K562 (cell line): ENCODE measurements at regions not wholly inside any gene's neighbourhood (a gene's known extent, or its start where the extent isn't known, plus 50 kb on each side); places are given as distances from the start of the nearest gene placed in this dataset.

Source experiments
- ATAC-seq: fragments of 200-7000 bp; cut with Tn5 transposase; 3 replicates; pipeline ENCODE4 v1.9.1; 2020; ENCODE audit warnings: moderate library complexity
- BruUV-seq: library from RNA; stranded (reverse); fragments of 400-500 nt; replicated peaks from 2 replicates; lab custom pipeline; 2021; lab: Mats Ljungman, UMichigan
- CTCF ChIA-PET: fragments of 300-600 bp; formaldehyde crosslinking; extraction: SDS; loops from one replicate; lab custom pipeline; 2021; ENCODE audit warnings: low intra/inter-chr PET ratio; lab: Yijun Ruan, JAX
- POLR2A ChIA-PET: fragments of 300-600, 350-650 bp; sonication (Branson Sonifier 250); formaldehyde crosslinking; extraction: SDS; loops from one replicate; lab custom pipeline; 2021; ENCODE audit warnings: antibody characterized with exemption, inconsistent platforms; lab: Yijun Ruan, JAX
- DNase-seq, 4 experiments: peaks; one replicate each; pipeline versions ENCODE4 v3.0.0 to v3.0.0-alpha.2; 2011 to 2018; ENCODE audit warnings: low spot score in 3 of 4, mixed read lengths in 3 of 4; ENCODE audit errors: extremely low read depth in 1 of 4
- FAIRE-seq: peaks from 2 replicates; lab custom pipeline; 2011; peaks lifted over from hg19 to GRCh38; lab: Jason Lieb, UNC
- H2AFZ ChIP-seq: 2 replicates; pipeline ENCODE4 v1.6.0; 2011; ENCODE audit warnings: low read depth, low read length, control low read depth, inconsistent platforms
- H3K27ac ChIP-seq: fragments of 200-600 bp; 3 replicates; pipeline ENCODE4 v1.8.0; 2011; ENCODE audit warnings: low read depth, mild to moderate bottlenecking, control low read depth, inconsistent platforms, low read length, moderate library complexity, mixed read lengths; ENCODE audit errors: extremely low read depth
- H3K27me3 ChIP-seq, 2 experiments: fragments of 300-600 bp in 1 of 2; 2 replicates in 1 of 2; 3 replicates in 1 of 2; pipeline versions ENCODE4 v1.6.0 to v1.8.0; 2011; ENCODE audit warnings: inconsistent platforms in 2 of 2, low read length in 2 of 2, mild to moderate bottlenecking in 1 of 2, mixed read lengths in 1 of 2, moderate library complexity in 1 of 2; ENCODE audit not compliant: control insufficient read depth in 2 of 2, insufficient read depth in 2 of 2
- H3K36me3 ChIP-seq: fragments of 300-600 bp; 3 replicates; pipeline ENCODE4 v1.8.0; 2011; ENCODE audit warnings: mild to moderate bottlenecking, low read length, inconsistent platforms; ENCODE audit not compliant: control insufficient read depth, insufficient read depth
- H3K4me1 ChIP-seq, 2 experiments: fragments of 200-600 bp in 1 of 2; replicated peaks in 1 of 2; 2 replicates in 1 of 2; 3 replicates in 1 of 2; pipeline versions ENCODE4 v1.5.1 to v1.8.0; 2011; ENCODE audit warnings: inconsistent platforms in 2 of 2, low read length in 2 of 2, mild to moderate bottlenecking in 1 of 2, mixed read lengths in 1 of 2, moderate library complexity in 1 of 2; ENCODE audit not compliant: control insufficient read depth in 2 of 2, insufficient read depth in 2 of 2
- H3K4me2 ChIP-seq: 2 replicates; pipeline ENCODE4 v1.6.1; 2011; ENCODE audit warnings: low read length, control low read depth, inconsistent platforms, mixed read lengths; ENCODE audit not compliant: insufficient read depth
- H3K4me3 ChIP-seq: fragments of 200-600 bp; sonication (generic), shearing (Covaris generic); 2 replicates; pipeline ENCODE4 v1.5.1; 2016; ENCODE audit warnings: control low read depth, inconsistent platforms
- H3K79me2 ChIP-seq: fragments of 200-600 bp; 3 replicates; pipeline ENCODE4 v1.8.0; 2011; ENCODE audit warnings: low read length, inconsistent platforms; ENCODE audit not compliant: control insufficient read depth, insufficient read depth
- H3K9ac ChIP-seq, 2 experiments: 2 replicates each; pipeline versions ENCODE4 v1.6.0 to v1.6.1; 2011; ENCODE audit warnings: low read depth in 2 of 2, low read length in 2 of 2, control low read depth in 1 of 2, inconsistent platforms in 1 of 2, mild to moderate bottlenecking in 1 of 2, mixed read lengths in 1 of 2; ENCODE audit not compliant: insufficient read depth in 1 of 2
- H3K9me1 ChIP-seq: one replicate; pipeline ENCODE4 v1.6.0; 2011; ENCODE audit warnings: inconsistent platforms, mild to moderate bottlenecking, low read length, moderate library complexity; ENCODE audit not compliant: control insufficient read depth, insufficient read depth
- H3K9me3 ChIP-seq: replicated peaks from 2 replicates; pipeline ENCODE4 v1.5.1; 2011; ENCODE audit warnings: low read depth, low read length, inconsistent platforms; ENCODE audit not compliant: control insufficient read depth, insufficient read depth
- H4K20me1 ChIP-seq: replicated peaks from 2 replicates; pipeline ENCODE4 v1.6.1; 2011; ENCODE audit warnings: low read length, inconsistent platforms, mixed read lengths; ENCODE audit not compliant: control insufficient read depth, insufficient read depth
- IFI16 ChIP-seq: fragments of 250-450 bp; sonication (Bioruptor Pico); IDR thresholded peaks from 2 replicates; pipeline ENCODE4 v2.1.2; 2022; ENCODE audit warnings: mild to moderate bottlenecking, inconsistent platforms
- WGBS: fragments of 100-300 bp; shearing (Covaris generic); methylation state at CpG from one replicate; pipeline ENCODE4 v1.1.6; 2016; ENCODE audit warnings: low coverage, mixed read lengths; ENCODE audit not compliant: insufficient coverage; ENCODE audit errors: missing lambda C conversion rate; 5-methylcytosine and 5-hydroxymethylcytosine counted together
- in situ Hi-C: fragments of 300-500 bp; cut with MboI; formaldehyde crosslinking; loops from 4 replicates; pipeline ENCODE4 v1.15.0; 2018; ENCODE audit warnings: inconsistent platforms, mixed read lengths
- intact Hi-C: fragments of 100-400 bp; cut with micrococcal nuclease; formaldehyde crosslinking; loops from 2 replicates; pipeline ENCODE4 v1.14.2; 2022
- TF ChIP-seq, protein P1 (sequence below): fragments of 450-650 bp; IDR thresholded peaks from 2 replicates; pipeline ENCODE4 v1.6.1; 2017; ENCODE audit warnings: antibody characterized with exemption, mild to moderate bottlenecking
- TF ChIP-seq, protein P2 (sequence below), 2 experiments: IDR thresholded peaks in 1 of 2; conservative IDR thresholded peaks in 1 of 2; 2 replicates each; pipeline ENCODE4 v1.6.1; 2016; ENCODE audit warnings: low read depth in 2 of 2, mild to moderate bottlenecking in 1 of 2, missing compliant biosample characterization in 1 of 2, missing genetic modification characterization in 1 of 2, moderate library complexity in 1 of 2

DNA sequence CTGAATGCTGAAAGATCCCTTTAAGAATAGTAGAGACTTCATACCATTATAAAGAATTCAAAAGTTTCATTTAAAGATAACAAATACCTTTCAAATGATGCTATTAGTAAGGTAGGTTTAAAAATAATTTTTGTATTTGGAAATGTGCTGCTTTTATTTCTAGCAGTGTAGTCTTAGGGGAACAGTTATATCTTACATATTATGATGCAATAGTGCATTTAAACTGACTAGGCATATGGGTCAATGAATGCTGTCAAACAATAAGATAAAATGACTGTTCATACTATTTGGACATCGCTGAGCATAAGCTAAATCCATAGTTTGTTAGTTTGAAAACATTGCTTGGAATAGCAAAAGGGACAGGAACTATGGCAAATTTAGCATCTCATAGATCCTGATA, 354.8 kb upstream of the SEMA3A start (continued):
- TF ChIP-seq, protein P1, sequence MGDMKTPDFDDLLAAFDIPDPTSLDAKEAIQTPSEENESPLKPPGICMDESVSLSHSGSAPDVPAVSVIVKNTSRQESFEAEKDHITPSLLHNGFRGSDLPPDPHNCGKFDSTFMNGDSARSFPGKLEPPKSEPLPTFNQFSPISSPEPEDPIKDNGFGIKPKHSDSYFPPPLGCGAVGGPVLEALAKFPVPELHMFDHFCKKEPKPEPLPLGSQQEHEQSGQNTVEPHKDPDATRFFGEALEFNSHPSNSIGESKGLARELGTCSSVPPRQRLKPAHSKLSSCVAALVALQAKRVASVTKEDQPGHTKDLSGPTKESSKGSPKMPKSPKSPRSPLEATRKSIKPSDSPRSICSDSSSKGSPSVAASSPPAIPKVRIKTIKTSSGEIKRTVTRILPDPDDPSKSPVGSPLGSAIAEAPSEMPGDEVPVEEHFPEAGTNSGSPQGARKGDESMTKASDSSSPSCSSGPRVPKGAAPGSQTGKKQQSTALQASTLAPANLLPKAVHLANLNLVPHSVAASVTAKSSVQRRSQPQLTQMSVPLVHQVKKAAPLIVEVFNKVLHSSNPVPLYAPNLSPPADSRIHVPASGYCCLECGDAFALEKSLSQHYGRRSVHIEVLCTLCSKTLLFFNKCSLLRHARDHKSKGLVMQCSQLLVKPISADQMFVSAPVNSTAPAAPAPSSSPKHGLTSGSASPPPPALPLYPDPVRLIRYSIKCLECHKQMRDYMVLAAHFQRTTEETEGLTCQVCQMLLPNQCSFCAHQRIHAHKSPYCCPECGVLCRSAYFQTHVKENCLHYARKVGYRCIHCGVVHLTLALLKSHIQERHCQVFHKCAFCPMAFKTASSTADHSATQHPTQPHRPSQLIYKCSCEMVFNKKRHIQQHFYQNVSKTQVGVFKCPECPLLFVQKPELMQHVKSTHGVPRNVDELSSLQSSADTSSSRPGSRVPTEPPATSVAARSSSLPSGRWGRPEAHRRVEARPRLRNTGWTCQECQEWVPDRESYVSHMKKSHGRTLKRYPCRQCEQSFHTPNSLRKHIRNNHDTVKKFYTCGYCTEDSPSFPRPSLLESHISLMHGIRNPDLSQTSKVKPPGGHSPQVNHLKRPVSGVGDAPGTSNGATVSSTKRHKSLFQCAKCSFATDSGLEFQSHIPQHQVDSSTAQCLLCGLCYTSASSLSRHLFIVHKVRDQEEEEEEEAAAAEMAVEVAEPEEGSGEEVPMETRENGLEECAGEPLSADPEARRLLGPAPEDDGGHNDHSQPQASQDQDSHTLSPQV = no peak

DNA sequence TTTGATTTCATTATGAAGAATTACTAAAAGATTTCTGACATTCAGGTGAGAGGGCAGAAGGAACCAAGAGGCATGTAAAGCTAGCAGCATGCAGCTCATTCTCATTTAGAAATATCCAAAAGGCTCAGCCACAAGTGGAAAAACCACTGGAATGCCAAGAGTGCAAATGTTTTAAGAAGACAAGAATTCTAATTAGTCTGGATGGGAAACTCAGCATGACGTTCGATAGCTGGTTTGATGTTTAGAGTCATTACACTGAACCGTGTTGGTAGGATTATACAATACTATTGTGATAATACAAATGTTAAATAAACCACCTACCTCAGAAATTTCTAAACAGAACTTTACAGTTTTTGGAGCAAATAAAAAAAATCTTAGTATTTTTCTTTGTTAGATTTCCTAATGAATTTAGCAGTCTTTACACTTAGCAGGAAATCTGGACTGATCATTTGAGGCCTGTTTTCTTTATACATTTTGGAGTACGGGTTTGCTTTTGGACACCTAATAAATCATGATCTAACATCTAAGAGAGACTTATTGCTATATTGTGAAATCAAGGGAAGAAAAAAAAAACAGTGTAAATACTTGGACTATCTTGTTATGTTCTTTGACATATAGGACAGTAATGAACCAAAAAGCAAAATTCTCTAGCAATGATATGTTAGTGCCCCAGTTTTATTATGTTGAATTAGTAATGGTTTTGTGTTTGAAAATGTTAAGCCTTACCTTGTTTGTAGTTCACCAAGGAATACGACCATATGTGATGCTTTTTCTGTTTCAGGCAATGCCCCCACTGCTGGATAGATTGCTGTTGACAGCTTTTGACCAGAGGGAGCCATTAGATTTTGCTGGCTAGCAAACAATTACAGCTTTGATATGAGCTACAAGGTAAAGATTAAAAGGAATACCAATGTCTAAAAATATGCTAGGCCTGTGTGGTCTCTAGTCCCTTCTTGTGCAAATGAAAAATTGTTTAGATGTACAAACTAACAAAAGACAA, 354.1 kb upstream of the SEMA3A start:
- BruUV-seq = no TSS peak
- H3K27me3 ChIP-seq = no peaks in the 10 kb centered on the region
- CTCF ChIA-PET = no interaction called here
- no peak overlapping the region for H3K4me3 ChIP-seq
- ATAC-seq (no peak), FAIRE-seq (no peak), DNase-seq (no peak)
- POLR2A ChIA-PET = interaction anchor here (1.0 kb wide), 1 partner anchor 10 kb away, joined by 3 read pairs; no protein-coding TSS in a partner anchor
- no peak overlapping the region for H3K27ac ChIP-seq
- no peak for TF ChIP-seq IFI16 (CRISPR knock-in tag)
- TF ChIP-seq, protein P2, sequence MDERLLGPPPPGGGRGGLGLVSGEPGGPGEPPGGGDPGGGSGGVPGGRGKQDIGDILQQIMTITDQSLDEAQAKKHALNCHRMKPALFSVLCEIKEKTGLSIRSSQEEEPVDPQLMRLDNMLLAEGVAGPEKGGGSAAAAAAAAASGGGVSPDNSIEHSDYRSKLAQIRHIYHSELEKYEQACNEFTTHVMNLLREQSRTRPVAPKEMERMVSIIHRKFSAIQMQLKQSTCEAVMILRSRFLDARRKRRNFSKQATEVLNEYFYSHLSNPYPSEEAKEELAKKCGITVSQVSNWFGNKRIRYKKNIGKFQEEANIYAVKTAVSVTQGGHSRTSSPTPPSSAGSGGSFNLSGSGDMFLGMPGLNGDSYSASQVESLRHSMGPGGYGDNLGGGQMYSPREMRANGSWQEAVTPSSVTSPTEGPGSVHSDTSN (CRISPR knock-in tag; IDR thresholded peaks at IDR 0.05; ENCODE audit: low read depth) = no peak
- TF ChIP-seq, protein P2 (tag; conservative IDR thresholded peaks at IDR 0.05; ENCODE audit: low read depth) = peak; percentile 46
- no peaks in the 10 kb centered on the region for H3K36me3 ChIP-seq
- WGBS = 10% methylated on average over 5 of the region's 5 CpGs
- H4K20me1 ChIP-seq = no peaks in the 10 kb centered on the region
- no peaks in the 10 kb centered on the region for H3K9me1 ChIP-seq
- intact Hi-C loops (no loop called here), in situ Hi-C loops (no loop called here)
- no peaks in the 10 kb centered on the region for H3K9me3 ChIP-seq
- no peak overlapping the region for H2AFZ ChIP-seq
- H3K4me2 ChIP-seq = no peak overlapping the region
- H3K9ac ChIP-seq = no peak overlapping the region
- no peaks in the 10 kb centered on the region; a peak in 1 of 5 replicates for H3K4me1 ChIP-seq
- H3K79me2 ChIP-seq = no peaks in the 10 kb centered on the region
